ENCODE measurements at regions not wholly inside any gene's neighbourhood (a gene's known extent, or its start where the extent isn't known, plus 50 kb on each side); places are given as distances from the start of the nearest gene placed in this dataset.

DNA sequence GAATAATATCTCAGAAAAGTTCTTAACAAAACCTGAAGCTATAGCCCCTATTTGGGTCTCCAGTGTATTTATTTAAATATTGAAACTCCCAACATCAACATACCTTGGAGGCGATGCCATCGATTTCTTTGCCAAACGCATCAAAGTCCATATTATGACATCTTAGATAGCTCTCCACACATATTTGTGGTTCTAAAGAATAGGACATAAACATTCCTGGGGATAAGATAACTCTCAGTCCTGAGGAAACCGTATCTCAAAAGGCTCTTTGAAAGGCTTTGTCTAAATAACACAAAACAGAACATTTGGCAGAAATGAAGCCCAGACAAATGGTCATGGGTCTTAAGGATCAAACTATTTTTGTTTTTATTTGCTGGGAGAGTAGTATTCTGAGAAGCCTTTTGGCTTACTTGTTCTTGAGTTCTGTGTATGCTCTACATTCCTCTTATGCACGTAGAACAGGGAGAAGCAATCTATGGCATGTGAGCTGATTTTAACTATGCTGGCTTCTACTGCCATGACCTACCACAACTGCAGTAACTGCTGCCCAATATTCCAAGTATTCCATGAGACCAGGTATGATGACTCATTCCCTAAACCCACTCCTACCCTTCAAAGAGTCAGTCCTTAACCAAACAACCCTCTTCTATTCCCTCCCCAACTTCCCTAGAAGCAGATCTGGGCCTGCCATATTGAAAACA lies 279.0 kb upstream of the ZFHX3 start:
- no peak for DNase-seq

DNA sequence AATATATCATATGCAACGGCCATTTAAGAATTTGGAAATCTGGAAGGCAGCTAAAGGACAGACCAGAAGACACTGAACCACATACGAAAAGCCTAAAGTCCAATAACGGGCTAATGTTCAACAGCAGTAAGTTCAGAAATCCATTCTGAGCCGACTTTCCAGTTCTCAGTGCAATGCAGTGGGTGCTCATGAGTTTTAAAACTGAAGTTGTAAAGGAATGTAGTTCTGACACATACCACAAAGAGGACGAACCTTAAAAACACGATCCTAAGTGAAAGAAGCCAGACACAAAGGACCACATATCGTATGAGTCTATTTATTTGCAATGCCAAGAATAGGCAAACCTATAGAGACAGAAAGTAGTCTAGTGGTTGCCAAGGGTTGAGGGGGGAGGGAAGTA lies 278.3 kb upstream of the ZFHX3 start:
- no peak for DNase-seq

DNA sequence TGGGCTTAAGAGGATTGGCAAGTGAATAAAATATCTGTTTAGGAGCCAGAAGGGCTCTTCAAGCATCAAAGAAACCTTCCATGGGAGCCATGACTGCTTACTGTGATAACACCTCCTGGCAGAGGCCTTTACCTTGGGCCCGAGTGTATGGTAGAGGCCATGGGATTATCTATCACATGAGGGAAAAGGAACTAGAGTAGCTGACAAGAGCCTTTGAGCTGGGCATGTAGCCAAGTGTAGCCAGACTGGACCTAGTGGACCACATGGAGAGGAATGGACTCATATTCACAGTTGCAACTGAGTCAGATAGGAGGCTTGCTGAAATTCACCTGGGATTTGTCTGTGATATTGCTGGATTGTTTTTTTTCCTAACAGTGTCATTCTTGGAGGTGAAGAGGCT lies 276.0 kb upstream of the ZFHX3 start:
- no peak for DNase-seq

DNA sequence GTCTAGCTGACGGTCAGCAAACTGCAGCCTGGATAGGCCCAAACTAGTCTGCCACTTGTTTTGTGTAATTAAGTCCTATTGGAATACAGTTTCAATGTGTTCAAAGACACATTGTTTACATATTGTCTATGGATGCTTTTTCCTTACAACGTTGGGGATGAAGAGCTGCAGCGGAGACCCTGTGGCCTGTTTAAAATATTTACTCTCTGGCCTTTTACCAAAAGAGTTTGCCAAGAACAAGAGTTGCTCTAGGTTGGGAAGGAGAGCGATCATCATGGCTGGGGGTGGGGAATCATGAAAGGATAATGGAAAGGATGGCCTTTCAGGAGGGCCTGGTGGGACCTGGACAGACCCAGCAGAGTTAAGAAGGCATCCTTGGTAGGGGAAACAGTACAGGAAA lies 274.9 kb upstream of the ZFHX3 start:
- DNase-seq, result no peak

DNA sequence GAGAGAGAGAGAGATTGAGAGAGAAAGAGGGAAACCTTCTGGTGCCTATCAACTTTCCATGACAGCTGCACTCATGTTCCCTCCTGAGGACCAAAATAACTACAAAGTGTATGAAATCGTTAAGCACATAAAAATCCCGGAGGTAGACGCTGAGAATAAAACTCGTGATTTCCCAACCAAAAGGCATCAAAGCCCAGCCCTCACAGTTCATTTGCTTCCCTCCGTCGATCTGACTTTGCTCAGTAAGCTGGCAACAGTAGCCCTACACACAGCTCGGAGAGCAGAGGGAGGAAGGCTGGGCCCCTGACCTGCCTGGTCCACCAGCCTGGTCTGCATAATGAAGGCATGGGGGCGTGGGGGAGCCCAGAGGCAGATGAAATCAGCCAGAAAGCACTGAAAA lies 273.9 kb upstream of the ZFHX3 start:
- DNase-seq, result no peak

DNA sequence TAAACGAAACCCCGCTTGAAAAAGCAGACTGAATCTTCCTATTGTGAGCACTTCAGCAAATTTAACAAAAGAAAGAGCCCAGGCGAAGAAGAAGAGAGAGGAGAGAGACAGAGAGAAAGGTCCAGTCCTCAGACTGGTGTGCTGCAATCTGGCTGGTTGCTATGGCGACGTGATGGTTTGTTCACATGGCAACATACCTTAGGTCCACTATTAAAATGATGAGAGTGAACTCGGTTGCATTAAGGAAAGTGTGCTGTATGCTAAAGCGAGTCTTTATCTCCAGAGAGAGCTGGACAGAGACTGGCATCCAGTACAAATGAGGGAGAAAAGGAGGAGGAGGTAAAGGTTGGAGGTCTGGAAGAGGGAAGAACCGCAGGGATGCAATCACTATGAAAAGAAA lies 271.8 kb upstream of the ZFHX3 start:
- no peak for DNase-seq

DNA sequence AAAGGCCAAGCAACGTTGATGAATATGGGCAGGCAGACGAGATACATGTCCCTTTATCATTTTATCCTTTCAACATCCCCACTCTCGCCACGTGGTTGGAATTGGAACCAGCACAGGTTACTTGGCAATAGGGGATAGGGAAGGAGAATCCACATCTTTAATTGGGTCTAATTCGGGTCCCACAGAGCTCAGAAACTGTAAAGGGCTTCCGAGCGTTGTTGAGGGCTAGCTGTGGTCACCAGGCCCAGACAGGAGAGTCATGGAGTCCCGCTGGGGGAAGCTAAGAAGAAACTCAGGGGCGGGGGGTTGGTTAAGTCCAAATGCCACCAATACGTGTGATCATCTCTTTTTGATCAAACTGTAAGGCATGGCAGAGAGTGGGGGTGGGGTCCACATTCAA lies 271.3 kb upstream of the ZFHX3 start:
- DNase-seq, result no peak

DNA sequence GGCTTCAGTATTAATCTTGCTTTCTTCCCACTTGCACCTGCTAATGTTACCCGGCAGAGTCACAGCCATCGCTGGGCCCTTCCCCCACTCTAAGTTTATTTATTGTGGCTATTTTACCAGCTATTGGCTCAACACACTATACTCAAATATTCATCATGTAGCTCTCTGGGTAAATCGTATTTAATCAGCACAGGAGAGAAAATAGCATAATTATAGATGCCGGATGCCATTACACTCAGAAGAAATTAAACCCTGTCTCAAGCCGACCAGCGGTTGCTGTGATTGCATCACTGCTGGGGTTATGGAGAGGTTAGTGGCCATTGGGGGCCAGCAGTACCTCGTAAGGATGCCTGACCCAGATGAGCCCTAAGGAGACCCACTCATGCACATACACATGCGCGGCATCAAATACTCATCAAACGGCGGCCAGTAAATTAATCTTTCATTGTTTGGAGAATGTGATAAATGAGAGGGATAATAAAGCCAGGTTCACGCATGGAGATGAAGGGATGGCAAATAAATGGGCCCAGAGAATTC lies 269.5 kb upstream of the ZFHX3 start:
- no peak for DNase-seq

DNA sequence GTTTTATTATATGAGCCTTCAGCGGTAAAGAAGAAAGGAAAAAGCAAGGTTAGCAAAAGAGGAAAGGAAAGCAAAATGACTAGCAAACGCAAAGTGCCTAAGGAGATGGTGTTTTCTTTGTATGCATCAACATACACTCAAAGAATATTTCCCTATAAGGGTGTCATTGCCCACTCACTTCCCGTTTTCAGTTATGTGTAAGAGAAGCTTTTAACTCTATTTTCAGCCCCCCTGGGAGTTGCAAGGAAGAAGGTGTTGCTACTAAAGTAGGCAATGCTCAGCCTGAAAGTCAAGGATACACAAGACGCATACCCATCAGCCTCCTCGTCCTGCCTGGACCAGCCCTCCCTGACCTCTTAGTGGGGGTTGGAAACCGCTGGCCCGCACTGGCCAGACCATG lies 267.7 kb upstream of the ZFHX3 start:
- no peak for DNase-seq

DNA sequence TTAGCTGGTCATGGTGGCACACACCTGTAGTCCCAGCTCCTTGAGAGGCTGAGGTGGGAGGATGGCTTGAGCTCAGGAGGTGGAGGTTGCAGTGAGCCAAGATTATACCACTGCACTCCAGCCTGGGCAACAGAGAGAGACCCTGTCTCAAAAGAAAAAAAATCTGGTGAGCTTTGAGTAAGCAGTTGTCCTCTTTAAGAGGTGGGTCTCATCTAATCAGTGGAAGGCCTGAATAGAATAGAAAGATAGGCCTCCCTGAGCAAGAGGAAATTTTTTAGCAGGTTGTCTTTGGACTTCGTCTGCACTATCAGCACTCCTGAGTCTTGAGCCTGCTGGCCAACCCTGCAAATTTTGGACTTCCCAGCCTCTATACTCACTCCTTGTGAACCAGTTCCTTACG lies 266.0 kb upstream of the ZFHX3 start:
- DNase-seq, result no peak

DNA sequence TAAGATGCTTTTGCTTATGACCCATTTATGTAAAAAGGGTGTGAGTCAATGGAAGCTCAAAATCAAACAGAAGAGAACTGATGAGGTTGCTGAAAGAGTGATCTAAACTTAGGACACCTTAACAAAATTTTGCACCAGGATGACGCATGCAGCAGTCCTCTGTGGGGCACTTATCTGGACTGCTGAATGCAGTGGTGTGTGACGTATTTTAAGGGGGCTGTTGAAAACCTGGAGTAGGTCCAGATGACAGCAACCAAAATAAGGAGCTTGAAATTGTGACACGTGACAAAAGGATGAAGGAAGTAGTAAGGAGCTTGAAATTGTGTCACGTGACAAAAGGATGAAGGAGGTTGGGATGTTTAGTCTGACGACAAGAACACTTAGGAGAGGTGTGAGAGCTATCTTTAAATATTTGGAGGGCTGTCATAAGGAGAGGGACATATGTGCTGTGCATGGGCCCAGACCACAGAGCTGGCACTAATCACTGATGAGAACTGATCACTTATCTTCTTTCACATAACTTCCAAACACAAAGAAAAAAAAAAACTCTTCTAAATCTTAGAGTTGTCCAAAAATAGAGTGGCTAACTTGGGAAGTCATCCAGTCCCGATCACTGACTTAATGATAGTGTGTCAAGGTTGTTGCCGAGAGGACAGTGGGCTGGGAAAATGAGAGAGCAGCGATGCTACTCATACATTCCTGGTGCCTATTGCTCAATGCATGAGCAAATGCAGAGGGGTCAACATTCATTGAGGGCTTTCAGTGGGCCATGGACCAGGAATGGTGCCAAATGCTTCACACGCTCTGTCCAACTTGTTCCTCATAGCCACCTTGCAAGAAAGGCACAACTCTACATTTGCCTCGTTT lies 264.2 kb upstream of the ZFHX3 start:
- DNase-seq, result no peak

DNA sequence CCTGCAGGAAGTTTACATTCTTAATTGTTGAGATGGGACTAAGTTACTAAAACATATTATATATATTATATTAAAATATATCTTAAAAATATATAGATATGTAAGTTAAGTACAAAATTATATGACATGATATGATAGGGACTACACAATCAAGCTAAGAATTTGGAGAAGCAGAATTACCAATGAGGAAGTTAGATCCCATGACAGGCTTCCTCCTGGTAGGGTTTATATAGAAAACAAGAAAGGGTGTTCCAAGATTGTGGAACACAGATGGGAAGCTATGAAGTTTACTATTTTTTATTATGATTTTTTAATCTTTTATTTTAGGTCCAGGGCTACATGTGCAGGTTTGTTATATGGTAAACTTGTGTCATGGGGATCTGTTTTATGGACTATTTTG lies 260.8 kb upstream of the ZFHX3 start:
- DNase-seq, result no peak

DNA sequence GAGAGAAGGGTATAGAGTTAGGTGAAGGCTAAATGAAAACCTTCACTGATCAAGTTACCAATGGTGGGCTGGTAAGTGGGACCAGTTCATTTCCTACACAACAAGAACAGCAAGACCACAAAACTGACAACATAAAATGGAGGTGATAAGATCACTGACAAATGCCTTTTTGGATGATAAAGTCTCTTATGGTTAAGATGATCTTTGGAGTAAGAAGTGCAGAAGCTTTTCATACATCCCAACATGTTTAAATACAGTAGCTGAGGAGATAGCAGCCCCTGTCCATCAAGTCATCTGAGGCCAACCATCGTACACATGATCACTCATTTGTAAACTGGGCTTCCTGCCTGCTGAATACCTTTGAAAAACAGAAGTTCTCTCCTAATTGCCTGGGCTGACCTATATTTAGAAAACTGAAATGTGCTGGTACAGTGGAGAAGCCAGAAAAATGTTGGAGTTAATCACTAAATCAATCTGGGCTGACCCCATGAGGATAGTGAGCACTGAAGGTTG lies 259.0 kb upstream of the ZFHX3 start:
- no peak for DNase-seq

DNA sequence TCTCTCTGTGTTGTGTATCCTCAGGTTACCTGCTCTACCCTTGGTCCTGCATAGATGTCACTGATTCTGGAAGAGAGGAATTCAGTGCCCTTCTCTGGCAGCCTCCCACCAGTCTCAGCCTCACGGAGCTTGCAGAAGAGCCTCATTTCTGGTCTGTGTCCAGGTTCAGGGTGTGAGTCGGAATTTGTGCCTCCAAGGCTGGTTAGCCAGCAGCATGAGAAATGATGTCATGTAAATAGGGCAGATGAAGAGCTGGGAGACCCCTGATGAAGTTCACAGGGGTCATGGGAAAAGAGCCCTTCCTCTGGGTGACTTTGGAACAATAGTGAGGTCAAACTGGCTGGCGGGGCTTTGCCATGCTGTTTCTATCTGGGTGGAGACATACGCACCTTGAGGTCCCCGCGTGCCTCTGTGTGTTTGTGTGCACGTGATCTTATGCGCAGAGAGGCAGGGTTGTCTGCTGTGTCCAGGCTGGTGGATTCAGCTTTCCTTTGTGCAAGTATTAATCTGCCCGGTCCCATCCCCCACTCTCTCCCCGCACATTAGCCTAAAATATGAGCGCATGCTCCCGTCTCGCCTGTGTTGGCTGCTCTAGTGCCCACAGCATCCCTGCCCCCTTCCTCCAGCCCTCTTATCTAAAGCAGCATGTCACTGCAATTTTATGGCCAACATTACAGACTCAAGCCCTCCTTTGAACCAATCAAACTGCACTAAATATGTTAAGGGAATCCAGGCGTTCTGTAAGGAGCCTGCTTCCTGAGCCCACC lies 256.3 kb upstream of the ZFHX3 start:
- DNase-seq, result no peak

DNA sequence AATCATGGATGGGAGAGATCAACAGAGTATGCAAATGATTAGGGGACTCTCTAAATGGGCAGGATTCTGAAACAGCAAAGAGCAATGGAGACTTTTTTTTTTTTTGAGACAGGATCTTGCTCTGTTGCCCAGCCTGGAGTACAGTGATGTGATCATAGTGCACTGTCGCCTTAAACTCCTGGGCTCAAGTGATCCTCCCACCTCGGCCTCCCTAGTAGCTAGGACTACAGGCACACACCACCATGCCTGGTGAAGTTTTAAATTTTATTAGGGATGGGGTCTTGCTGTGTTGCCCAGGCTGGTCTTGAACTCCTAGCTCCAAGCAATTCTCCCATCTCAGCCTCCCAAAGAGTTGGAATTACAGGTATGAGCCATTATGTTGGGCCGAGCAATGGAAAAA lies 255.0 kb upstream of the ZFHX3 start:
- DNase-seq, result no peak

DNA sequence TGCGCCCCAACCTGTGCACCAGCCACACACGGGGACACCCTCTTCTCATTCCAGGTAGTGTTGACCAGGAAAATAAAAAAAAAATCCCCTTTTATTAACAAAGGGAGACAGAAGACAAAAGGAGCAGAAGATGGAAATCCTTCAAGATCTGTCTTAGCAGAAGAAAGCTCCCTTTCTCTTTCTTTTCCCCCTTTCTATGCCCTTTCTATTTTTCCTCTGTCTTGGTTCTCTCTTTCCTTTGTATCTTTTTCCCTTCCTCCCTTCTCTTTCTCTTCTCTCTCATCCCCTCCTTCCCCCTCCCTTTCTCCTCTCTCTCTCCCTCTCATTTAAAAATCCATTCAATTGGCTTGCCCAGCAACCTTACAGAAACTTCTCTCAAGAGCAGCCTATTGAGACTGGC lies 254.1 kb upstream of the ZFHX3 start:
- no peak for DNase-seq

DNA sequence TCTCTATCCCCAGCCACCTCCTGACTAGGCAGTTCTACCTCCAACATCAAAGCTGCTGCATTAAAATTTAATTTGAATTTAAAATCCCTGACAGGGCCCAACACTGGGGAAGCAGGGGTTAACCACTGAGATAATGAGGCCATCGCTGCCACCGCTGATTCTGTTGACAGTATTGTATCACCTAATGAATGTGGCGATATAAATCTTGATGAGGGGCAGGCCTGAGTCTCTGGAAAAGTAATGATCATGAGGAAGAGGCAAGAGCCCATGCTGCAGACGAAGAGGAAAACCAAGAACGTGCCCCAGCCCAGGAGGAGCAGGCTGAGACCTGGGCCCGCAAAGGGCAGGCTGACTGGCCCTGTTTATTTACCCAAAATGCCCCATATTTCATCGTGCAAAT lies 251.4 kb upstream of the ZFHX3 start:
- no peak for DNase-seq

DNA sequence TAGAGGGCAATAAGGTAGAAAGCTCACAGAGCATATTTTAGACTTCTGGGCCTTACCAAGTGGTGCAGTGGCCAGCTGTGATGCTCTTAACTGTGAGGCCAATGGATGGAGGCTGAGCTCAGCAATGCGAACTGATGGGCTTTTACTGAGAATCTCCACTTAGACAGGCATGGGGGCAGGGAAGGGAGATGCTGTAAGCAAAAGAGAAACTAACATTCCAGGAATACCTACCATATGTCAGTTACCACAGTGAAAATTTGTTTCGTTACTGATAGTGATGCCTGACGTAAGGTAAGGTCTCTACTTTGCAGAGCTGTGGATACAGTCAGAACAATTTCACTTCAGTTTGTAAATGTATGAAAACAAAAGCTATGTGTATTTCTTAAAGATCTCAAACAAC lies 250.6 kb upstream of the ZFHX3 start:
- no peak for DNase-seq

DNA sequence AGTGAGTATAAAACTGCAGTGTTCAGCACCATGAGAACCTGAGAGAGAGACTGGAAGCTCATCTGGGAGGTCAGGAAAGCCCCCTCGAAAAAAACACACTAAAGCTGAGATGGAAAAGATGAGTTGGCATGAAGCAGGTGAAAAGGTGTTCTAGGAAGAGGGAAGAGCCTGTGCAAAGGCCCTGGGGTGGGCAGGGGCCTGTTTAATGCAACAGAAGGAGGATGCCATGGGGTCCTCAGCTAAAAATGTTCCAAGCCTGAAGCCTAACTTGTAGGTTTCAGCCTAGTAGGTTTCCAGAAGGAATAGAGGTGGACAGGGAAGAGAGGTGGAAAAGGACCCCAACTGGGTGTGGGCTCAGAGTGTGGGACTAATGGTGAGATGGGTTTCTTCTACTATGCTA lies 242.3 kb upstream of the ZFHX3 start:
- DNase-seq, result no peak

DNA sequence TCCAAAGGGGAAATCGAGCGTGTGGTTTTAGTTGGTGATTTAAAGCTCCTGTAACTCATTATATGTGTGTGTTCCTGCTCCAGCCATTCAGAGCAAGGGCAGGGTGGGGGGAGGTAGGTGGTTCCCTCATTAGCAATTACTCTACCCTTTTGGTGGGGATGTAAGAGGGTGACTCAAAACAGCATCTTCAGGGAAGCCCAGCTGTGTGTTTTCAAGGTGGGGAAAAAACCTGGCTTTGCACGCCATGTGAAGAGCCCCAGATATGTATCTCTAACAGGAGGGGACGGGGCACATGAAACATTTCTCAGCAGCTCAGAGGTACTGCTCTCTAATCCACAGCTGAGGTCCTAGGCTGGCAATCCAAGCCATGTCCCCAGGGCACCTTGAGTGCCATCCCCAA lies 241.3 kb upstream of the ZFHX3 start:
- no peak for DNase-seq

DNA sequence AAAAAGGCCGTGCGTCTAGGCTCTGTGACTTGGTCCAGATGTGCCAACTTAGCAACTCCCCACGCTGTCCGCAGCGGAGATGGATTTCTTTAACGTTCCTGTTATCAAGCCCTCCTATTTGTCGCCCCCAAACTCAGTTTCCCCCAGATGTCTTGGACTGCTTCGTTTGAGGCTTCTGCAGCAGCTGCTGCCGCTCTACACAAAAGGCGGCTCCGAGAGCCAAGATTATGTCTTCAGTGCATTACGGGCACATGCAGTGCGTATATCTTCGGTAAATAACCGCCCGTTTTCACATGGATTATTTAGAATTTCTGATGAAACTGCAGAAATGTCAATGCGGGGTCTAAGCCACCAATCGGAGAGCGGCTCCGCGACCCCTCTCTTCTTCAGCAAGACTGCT lies 240.6 kb upstream of the ZFHX3 start:
- DNase-seq, result no peak

DNA sequence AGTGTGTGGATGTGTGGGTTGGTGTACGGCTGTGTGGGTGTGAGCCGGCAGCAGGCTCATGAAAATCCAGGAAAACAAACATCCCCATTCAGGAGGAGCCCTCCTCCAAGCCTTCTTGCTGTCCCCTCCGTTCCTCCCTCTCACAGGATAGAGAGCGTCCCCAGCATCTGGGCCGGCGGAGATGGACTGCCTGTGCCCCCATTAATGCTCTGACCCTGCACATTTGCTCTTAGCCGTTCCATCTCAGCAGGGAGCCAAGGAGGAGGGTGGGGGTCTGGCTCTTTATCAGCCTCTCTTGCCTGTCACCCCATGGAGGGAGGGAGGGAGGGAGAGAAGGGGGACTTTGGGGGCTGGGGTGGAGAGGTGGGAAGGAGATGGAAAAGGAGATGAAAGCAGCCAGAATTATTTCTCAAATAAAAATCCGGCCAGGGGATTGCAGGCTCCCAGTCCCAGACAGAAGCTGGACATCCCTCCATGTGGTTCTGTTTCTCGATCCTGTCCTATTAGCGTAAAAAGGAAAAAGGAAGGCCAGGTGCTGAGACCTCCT lies 240.0 kb upstream of the ZFHX3 start:
- DNase-seq, result no peak
